Lower leg skin (tissue), 3 donors: ENCODE measurements at regions not wholly inside any gene's neighbourhood (a gene's known extent, or its start where the extent isn't known, plus 50 kb on each side); places are given as distances from the start of the nearest gene placed in this dataset.

Experiments used
- CTCF ChIP-seq, 3 donors: fragments of 450-650 bp; IDR thresholded peaks; one replicate each; pipeline ENCODE4 v1.5.1; 2016; ENCODE audit warnings: antibody characterized with exemption in 3 of 3, mild to moderate bottlenecking in 3 of 3, moderate library complexity in 2 of 3
- POLR2A ChIP-seq, 2 donors: fragments of 450-650 bp; IDR thresholded peaks; one replicate each; pipeline ENCODE4 v1.6.1; 2016 to 2017; ENCODE audit warnings: antibody characterized with exemption in 2 of 2, mild to moderate bottlenecking in 1 of 2, moderate library complexity in 1 of 2

DNA sequence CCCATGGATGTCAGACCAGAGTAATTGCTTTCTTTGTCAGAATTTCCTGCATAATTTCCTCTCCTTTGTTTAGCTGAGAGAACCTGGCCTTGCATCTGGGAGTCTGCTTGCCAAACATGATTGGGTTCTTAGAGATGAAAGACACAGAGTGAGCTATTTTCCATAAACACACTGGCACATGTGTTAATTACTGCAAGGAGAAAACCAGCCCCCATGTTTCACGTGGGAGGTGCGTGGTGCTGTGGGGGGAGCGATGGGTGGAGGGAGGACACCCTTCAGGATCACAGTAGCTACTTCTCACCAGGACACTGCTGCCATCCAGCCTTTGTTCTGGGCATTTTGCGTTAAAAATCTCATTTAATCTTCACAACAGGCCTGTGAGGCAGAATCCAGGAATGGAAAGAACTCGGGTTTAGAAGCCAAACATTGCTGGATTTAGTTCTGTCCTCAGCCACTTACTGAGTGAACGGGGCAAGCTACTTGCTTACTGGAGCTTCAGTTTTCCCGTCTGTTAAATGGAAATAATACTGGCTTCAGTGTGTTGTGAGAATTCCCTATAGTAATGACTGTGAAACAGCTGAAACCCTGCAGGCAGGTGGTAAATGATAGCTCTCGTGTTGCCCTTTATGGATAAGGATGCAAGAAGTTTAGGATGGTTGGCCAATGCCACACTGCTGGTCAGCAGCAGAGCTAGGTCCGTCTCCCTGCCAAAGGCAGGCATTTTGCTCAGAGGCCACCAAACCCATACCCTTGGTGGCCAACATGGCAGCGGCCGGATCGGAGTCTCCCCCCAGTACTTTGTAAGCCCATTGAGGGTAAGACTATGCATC is 100.1 kb upstream of the ASAP2 start:
- no peak for TF ChIP-seq CTCF (IDR thresholded peaks at IDR 0.05)
- no peak for TF ChIP-seq POLR2A (IDR thresholded peaks at IDR 0.05)
